ENCODE measurements at regions not wholly inside any gene's neighbourhood (a gene's known extent, or its start where the extent isn't known, plus 50 kb on each side); places are given as distances from the start of the nearest gene placed in this dataset.

GRCh38 chr13:110057052-110057451 lies 249.9 kb downstream of the COL4A1 start:
- Histone ChIP-seq H3K9me3 (ENCODE audit: severe bottlenecking) (no peaks in the 10 kb centered on the region), H3K36me3 (ENCODE audit: low read depth) (no peaks in the 10 kb centered on the region), H3K4me3 (ENCODE audit: severe bottlenecking) (no peak overlapping the region), H3K27ac (ENCODE audit: poor library complexity, severe bottlenecking) (no peak overlapping the region), H3K27me3 (ENCODE audit: insufficient read depth, poor library complexity, severe bottlenecking) (no peaks in the 10 kb centered on the region), H3K4me1 (ENCODE audit: insufficient read depth, poor library complexity, severe bottlenecking) (peaks cover 1% of the 10 kb centered on the region)
- ATAC-seq (ENCODE audit: low read depth) (no peak), DNase-seq (ENCODE audit: low spot score) (no peak)
- no peak for TF ChIP-seq CTCF (IDR thresholded peaks at IDR 0.05; ENCODE audit: poor library complexity, severe bottlenecking)

GRCh38 chr13:110056640-110057039 lies 250.3 kb downstream of the COL4A1 start:
- no peaks in the 10 kb centered on the region for H3K27me3 ChIP-seq (ENCODE audit: insufficient read depth, poor library complexity, severe bottlenecking)
- H3K36me3 ChIP-seq (ENCODE audit: low read depth): no peaks in the 10 kb centered on the region
- no peaks in the 10 kb centered on the region for H3K9me3 ChIP-seq (ENCODE audit: severe bottlenecking)
- ATAC-seq (ENCODE audit: low read depth) (no peak), DNase-seq (ENCODE audit: low spot score) (no peak)
- H3K27ac ChIP-seq (ENCODE audit: poor library complexity, severe bottlenecking): no peak overlapping the region
- H3K4me1 ChIP-seq (ENCODE audit: insufficient read depth, poor library complexity, severe bottlenecking): no peaks in the 10 kb centered on the region
- no peak overlapping the region for H3K4me3 ChIP-seq (ENCODE audit: severe bottlenecking)
- no peak for TF ChIP-seq CTCF (IDR thresholded peaks at IDR 0.05; ENCODE audit: poor library complexity, severe bottlenecking)

DNA sequence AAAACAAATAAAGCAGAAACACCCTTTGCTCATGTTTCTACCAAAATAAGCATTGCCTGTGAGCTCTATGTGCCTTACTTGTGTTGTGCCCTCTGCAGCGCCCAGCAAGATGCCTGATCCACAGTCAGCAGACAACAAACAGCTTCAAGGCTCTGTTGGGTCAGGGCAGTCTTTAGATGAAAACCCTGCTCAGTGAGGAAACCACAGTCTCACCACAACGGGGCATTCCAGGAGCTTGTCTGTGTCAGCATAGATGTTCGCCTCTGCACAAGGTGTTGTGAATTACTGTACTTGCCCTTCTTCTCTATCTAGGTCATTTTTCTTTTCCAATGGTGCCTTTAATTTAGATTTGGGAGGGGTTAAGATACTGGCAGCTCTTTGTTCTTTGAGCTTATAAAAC lies 251.9 kb downstream of the COL4A1 start:
- H3K27ac ChIP-seq (ENCODE audit: poor library complexity, severe bottlenecking): no peak overlapping the region
- DNase-seq (ENCODE audit: low spot score) (no peak), ATAC-seq (ENCODE audit: low read depth) (no peak)
- H3K36me3 ChIP-seq (ENCODE audit: low read depth): no peaks in the 10 kb centered on the region
- no peaks in the 10 kb centered on the region for H3K27me3 ChIP-seq (ENCODE audit: insufficient read depth, poor library complexity, severe bottlenecking)
- H3K9me3 ChIP-seq (ENCODE audit: severe bottlenecking): no peaks in the 10 kb centered on the region
- H3K4me1 ChIP-seq (ENCODE audit: insufficient read depth, poor library complexity, severe bottlenecking): no peaks in the 10 kb centered on the region
- no peak for TF ChIP-seq CTCF (IDR thresholded peaks at IDR 0.05; ENCODE audit: poor library complexity, severe bottlenecking)
- no peak overlapping the region for H3K4me3 ChIP-seq (ENCODE audit: severe bottlenecking)

DNA sequence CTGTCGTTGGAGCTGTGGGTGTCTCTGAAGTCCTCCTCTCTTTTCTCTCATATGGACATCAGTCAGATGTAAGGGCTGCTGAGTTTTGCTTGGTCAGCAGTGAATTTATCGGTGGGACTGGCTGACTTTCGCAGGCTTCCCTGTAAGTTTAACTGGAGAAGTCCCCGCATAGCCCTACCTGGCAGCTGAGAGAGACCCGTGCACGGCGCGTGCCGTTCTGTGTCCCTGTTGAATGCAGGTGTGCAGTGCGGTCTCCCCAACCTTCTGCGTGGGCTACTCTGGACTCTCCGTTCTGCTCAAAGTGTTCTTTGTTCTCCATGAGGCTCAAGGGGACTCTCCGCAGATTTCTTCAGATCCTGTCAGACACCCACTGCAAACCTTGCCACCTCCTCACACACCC lies 252.9 kb downstream of the COL4A1 start:
- ATAC-seq (ENCODE audit: low read depth): no peak
- TF ChIP-seq CTCF (IDR thresholded peaks at IDR 0.05; ENCODE audit: poor library complexity, severe bottlenecking): no peak
- no peak for DNase-seq (ENCODE audit: low spot score)

DNA sequence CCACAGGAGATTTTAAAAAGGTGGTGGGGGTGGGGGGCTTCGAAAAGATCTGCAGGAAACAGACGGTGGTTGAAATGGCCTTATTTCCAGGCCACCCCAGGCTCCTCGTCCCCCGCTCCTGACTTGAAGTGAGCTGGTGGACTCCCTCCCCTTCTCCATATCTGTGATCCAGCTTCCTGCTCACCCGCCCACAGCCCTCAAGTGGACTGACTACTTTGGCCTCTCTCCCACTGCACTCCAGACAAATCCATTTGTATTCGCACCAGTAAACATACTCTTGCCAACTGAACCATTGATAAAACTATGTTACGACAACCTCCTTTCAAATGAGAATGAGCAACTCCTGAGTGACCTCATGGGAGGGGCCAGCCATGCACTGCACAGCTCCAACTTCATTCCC lies 259.5 kb downstream of the COL4A1 start:
- TF ChIP-seq CTCF (IDR thresholded peaks at IDR 0.05; ENCODE audit: poor library complexity, severe bottlenecking): no peak
- no peak for DNase-seq (ENCODE audit: low spot score)
- H3K9me3 ChIP-seq (ENCODE audit: severe bottlenecking): no peaks in the 10 kb centered on the region
- ATAC-seq (ENCODE audit: low read depth): no peak
- H3K27ac ChIP-seq (ENCODE audit: poor library complexity, severe bottlenecking): no peak overlapping the region
- H3K27me3 ChIP-seq (ENCODE audit: insufficient read depth, poor library complexity, severe bottlenecking): no peaks in the 10 kb centered on the region
- H3K4me3 ChIP-seq (ENCODE audit: severe bottlenecking): no peak overlapping the region
- H3K4me1 ChIP-seq (ENCODE audit: insufficient read depth, poor library complexity, severe bottlenecking): no peaks in the 10 kb centered on the region
- H3K36me3 ChIP-seq (ENCODE audit: low read depth): no peaks in the 10 kb centered on the region

More for the DNA sequence above, 252.9 kb downstream of the COL4A1 start:
- Histone ChIP-seq H3K4me1 (ENCODE audit: insufficient read depth, poor library complexity, severe bottlenecking) (no peaks in the 10 kb centered on the region), H3K27ac (ENCODE audit: poor library complexity, severe bottlenecking) (no peak overlapping the region), H3K36me3 (ENCODE audit: low read depth) (no peaks in the 10 kb centered on the region), H3K9me3 (ENCODE audit: severe bottlenecking) (no peaks in the 10 kb centered on the region), H3K4me3 (ENCODE audit: severe bottlenecking) (no peak overlapping the region), H3K27me3 (ENCODE audit: insufficient read depth, poor library complexity, severe bottlenecking) (no peaks in the 10 kb centered on the region)

Measured in RWPE2 (cell line).